ENCODE measurements at regions not wholly inside any gene's neighbourhood (a gene's known extent, or its start where the extent isn't known, plus 50 kb on each side); places are given as distances from the start of the nearest gene placed in this dataset.
A peak's percentile ranks its signal among the peaks of the same experiment; 100 is the strongest.

GRCh38 chr10:129308953-129309564, 158.0 kb upstream of the MGMT start:
- no peak for DNase-seq (ENCODE audit: low read depth in 2 of 2)

- DNase-seq (ENCODE audit: low read depth in 2 of 2), result no peak
Observed at GRCh38 chr10:129309565-129309964, 157.5 kb upstream of the MGMT start.

DNA sequence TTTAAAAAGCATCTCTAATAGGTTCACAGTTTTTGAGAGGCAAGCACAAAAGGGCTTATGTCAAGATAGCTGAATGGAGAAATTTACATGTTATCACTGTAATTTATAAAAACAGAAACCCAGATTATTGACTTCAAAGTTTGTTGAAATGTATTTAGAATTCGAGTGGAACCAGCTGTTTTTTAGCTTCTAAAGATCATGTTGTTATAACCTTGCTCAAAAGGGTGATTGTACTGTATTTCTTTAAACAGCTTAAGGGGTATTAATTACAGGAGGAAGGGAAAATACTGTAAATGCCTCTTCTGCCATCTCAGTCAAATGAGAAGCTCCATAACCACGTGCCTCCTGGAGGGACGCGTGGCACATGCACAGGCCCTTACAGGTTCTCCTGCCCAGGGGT, 156.2 kb upstream of the MGMT start:
- DNase-seq (ENCODE audit: low read depth in 2 of 2), result no peak

- peak in 1 of 2 donors; percentile 50 for DNase-seq (ENCODE audit: low read depth in 2 of 2)
Observed at GRCh38 chr10:129319934-129320333, 147.1 kb upstream of the MGMT start.

GRCh38 chr10:129320340-129320739, 146.7 kb upstream of the MGMT start:
- DNase-seq (ENCODE audit: low read depth in 2 of 2), result peak in 1 of 2 donors; percentile 54

- no peak for DNase-seq (ENCODE audit: low read depth in 2 of 2)
Observed at GRCh38 chr10:129321727-129322126, 145.3 kb upstream of the MGMT start.

DNA sequence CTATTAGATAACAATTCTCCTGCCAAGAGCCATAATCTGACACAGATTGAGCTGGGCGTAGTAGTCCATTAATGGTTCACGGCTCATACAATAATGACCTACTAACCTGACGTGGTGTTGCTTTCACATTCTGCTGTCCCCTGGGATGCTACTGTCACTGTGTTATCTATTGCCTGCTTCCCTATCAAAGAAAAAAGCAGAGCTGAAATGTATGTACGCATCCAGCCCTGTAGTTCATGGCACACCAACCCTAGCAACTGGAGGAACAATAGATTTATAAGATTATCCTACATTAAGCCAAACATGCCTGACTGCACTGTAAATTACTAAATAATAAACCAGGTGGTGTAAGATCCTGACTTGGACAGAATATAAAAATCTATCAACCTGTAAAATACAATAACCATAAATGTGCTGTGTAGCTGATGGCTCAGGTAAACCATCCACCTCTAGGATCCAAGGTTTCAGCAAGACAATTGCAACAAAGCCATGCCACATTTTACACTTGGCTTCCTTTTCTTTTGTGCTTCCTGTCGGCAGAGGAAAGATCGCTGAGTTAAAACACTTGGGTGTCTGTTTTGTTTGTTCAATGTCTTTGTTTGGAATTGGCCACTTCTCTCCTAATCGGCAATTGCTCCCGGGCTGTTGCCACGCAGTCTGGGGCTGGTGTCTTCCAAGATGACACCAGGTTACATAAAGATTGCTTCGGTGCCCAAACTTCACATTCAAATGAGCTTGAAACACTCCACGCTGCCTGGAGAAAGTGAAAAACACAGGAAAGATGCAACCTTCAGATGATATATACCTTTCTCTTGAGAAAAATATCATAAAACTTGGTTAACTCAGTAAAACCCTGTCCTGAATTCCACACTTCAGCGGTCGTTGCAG, 143.9 kb upstream of the MGMT start:
- no peak for DNase-seq (ENCODE audit: low read depth in 2 of 2)

GRCh38 chr10:129323879-129324278, 143.2 kb upstream of the MGMT start:
- DNase-seq (ENCODE audit: low read depth in 2 of 2), result no peak

GRCh38 chr10:129325893-129326292, 141.1 kb upstream of the MGMT start:
- DNase-seq (ENCODE audit: low read depth in 2 of 2), result no peak

GRCh38 chr10:129328546-129328945, 138.5 kb upstream of the MGMT start:
- DNase-seq (ENCODE audit: low read depth in 2 of 2), result peak in 1 of 2 donors; percentile 35

- DNase-seq (ENCODE audit: low read depth in 2 of 2), result no peak
Observed at GRCh38 chr10:129329385-129330055, 137.5 kb upstream of the MGMT start.

GRCh38 chr10:129330211-129330610, 136.8 kb upstream of the MGMT start:
- no peak for DNase-seq (ENCODE audit: low read depth in 2 of 2)

GRCh38 chr10:129331207-129331838, 135.7 kb upstream of the MGMT start:
- DNase-seq (ENCODE audit: low read depth in 2 of 2), result no peak

DNA sequence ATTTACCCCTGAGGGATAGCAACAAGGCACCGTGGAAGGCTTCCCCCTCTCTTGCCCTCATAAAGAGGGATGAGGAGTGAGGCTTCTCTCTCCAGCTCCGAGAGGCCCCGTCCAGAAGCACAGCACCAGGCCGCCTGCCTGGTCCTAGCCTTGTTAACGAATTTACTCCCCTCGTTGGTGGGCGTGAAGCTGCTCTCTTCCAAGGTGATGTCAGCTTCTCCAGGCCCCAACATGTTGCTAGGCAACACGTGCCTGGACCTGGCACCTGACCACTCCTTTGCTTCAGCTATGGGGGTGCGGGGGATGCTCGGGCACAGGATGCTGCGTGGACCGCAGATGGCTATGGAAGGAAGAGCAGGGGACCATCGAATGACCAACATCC, 135.2 kb upstream of the MGMT start:
- DNase-seq (ENCODE audit: low read depth in 2 of 2), result no peak

DNA sequence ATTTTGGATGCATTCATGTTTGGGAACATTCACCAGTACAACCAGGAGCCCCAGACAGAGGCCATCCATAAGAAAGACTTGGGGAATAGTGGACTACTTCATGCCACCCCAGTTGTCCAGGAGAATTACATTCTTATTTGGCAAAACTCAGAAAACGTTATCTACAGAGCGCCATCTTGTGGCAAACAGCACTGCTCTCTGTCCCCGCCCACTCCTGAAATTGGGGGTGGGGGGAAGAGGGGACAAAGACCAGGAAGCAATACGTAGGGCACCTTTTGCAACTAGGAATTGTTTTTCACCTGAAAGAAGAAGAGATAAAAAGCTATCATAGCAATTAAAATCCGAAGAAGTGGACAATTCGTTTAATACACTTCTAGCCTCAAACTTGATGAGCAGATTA, 134.6 kb upstream of the MGMT start:
- DNase-seq (ENCODE audit: low read depth in 2 of 2), result peak; percentile 37 to 68

GRCh38 chr10:129333706-129334105, 133.3 kb upstream of the MGMT start:
- no peak for DNase-seq (ENCODE audit: low read depth in 2 of 2)

DNA sequence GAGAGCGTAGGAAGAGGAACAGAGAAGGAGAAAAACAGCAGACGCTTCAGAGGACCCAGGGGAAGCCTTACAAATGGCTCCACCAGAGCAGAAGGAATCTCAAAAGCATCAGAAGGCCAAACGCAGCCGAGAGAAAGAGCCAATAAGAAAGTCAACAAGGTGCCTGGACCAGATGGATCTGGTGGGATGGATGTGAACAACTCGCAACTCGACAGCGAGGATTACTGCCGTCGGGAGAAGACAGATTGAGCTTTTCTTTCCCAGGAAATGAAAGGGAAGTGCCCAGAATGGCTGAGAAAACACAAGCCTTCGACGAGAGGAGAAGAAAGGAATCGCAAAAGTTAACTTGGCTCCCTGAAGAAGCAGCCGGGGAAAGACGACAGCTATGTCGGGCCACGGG, 132.8 kb upstream of the MGMT start:
- no peak for DNase-seq (ENCODE audit: low read depth in 2 of 2)

GRCh38 chr10:129335396-129335795, 131.6 kb upstream of the MGMT start:
- DNase-seq (ENCODE audit: low read depth in 2 of 2), result no peak

DNA sequence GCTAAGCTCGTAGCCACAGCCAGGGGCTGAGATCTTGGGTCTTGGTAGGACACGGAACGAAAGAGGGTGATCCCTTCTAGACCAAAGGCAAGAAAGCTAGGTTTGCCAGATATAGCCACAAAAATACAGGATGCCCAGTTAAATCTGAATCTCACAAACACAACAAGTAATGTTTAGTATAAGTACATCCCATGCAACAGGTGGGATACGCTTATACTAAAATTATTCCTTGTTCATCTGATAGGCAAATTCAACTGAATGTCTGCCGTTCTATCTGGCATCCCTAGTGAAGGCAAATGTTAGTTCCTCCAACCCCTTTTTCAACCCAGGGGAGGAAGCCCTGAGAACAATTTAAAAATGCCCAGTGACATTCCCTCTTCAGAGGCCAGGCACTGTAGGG, 131.1 kb upstream of the MGMT start:
- DNase-seq (ENCODE audit: low read depth in 2 of 2), result no peak

DNA sequence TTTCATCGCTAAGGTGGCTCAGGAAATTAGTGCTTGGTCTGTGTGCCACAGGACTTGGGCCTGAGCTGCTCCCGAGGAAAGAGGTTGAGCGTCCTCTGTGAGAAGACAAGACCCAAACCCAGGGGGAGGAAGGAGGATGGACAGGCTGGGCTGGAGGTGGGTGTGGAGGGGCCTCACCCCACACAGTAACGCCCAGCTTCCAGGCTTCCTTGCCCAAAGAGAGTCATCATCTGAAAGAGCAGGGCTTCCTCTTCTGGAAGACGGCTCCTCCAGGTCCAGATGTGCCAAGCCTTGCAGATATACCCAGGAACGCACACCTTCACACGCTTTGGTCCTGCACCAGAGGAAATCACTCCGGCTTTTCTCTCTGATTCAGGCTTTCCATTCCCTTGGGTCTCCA, 127.8 kb upstream of the MGMT start:
- no peak for DNase-seq (ENCODE audit: low read depth in 2 of 2)

DNA sequence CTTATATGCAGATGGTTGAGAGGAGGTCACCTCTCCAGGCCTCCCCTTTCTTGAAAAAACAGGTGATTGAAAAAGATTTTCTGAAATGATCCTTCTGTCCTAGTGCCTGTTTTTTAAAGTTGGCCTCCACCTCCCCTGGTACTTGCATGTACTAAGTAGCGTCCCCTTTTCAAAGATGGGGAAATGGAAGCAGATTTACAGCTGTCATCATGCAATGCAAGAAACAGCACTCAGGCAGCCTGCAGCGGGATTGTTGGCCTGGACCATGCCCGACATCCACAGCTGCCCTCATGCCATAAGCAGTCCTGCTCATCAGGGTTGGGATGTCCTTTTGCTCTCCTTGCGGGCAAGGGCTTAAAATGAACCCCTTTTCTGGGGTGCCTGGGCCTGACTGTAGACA, 127.2 kb upstream of the MGMT start:
- DNase-seq (ENCODE audit: low read depth in 2 of 2), result no peak

- no peak for DNase-seq (ENCODE audit: low read depth in 2 of 2)
Observed at GRCh38 chr10:129341087-129341486, 126.0 kb upstream of the MGMT start.

Data from dermis microvascular lymphatic vessel endothelial cell (primary cell).